GM12891 (cell line): ENCODE measurements at regions not wholly inside any gene's neighbourhood (a gene's known extent, or its start where the extent isn't known, plus 50 kb on each side); places are given as distances from the start of the nearest gene placed in this dataset.

Experiments
- DNase-seq: peaks from one replicate; pipeline ENCODE4 v3.0.0; 2011; ENCODE audit warnings: low spot score; ENCODE audit not compliant: insufficient read length
- FAIRE-seq: peaks from 2 replicates; lab custom pipeline; 2011; peaks lifted over from hg19 to GRCh38; lab: Jason Lieb, UNC
- PAX5 ChIP-seq: IDR thresholded peaks from 2 replicates; pipeline ENCODE4 v1.6.1; 2011; ENCODE audit warnings: low read length, moderate library complexity, mild to moderate bottlenecking; ENCODE audit not compliant: insufficient read depth, severe bottlenecking
- POLR2A ChIP-seq: IDR thresholded peaks from 2 replicates; pipeline ENCODE4 v1.6.1; 2011; ENCODE audit warnings: low read depth, low read length, control low read depth
- POLR2AphosphoS5 ChIP-seq: IDR thresholded peaks from 2 replicates; pipeline ENCODE4 v1.6.1; 2011; ENCODE audit warnings: low read depth, low read length, control low read depth
- POU2F2 ChIP-seq: IDR thresholded peaks from 2 replicates; pipeline ENCODE4 v1.6.1; 2011; ENCODE audit warnings: low read depth, mild to moderate bottlenecking, control low read depth, low read length, moderate library complexity
- SPI1 ChIP-seq: IDR thresholded peaks from 2 replicates; pipeline ENCODE4 v1.6.1; 2011; ENCODE audit warnings: low read depth, low read length, control low read depth
- TAF1 ChIP-seq: IDR thresholded peaks from 2 replicates; pipeline ENCODE4 v1.6.1; 2011; ENCODE audit warnings: low read depth, low read length, control low read depth

- FAIRE-seq: no peak
- DNase-seq: no peak
- TF ChIP-seq PAX5 (no peak), POLR2AphosphoS5 (no peak), POU2F2 (no peak), TAF1 (no peak), POLR2A (no peak), SPI1 (no peak)
These were observed 1015.3 kb downstream of the NR2F1-AS1 start for GRCh38 chr5:92565673-92566072.

GRCh38 chr5:92562065-92562464 lies 1019.0 kb downstream of the NR2F1-AS1 start:
- FAIRE-seq: no peak
- no peak for DNase-seq
- TF ChIP-seq SPI1: no peak

- FAIRE-seq (no peak), DNase-seq (no peak)
- no peak for TF ChIP-seq POLR2AphosphoS5
- no peak for TF ChIP-seq PAX5
These were observed 1019.5 kb downstream of the NR2F1-AS1 start for GRCh38 chr5:92561411-92561959.

GRCh38 chr5:92560698-92561401 lies 1020.2 kb downstream of the NR2F1-AS1 start:
- DNase-seq: no peak
- no peak for FAIRE-seq
- TF ChIP-seq SPI1 (no peak), POLR2A (no peak), POLR2AphosphoS5 (no peak), PAX5 (no peak), TAF1 (no peak), POU2F2 (no peak)

GRCh38 chr5:92559781-92560180 lies 1021.2 kb downstream of the NR2F1-AS1 start:
- DNase-seq (no peak), FAIRE-seq (no peak)
- TF ChIP-seq POU2F2: no peak
- TF ChIP-seq POLR2AphosphoS5: no peak
- no peak for TF ChIP-seq POLR2A
- TF ChIP-seq SPI1: no peak
- TF ChIP-seq TAF1: no peak
- no peak for TF ChIP-seq PAX5

GRCh38 chr5:92559331-92559730 lies 1021.7 kb downstream of the NR2F1-AS1 start:
- DNase-seq (no peak), FAIRE-seq (no peak)
- TF ChIP-seq PAX5 (no peak), SPI1 (no peak), POLR2AphosphoS5 (no peak), TAF1 (no peak), POU2F2 (no peak), POLR2A (no peak)

- TF ChIP-seq SPI1: no peak
- no peak for DNase-seq
- no peak for FAIRE-seq
These were observed 1024.3 kb downstream of the NR2F1-AS1 start for GRCh38 chr5:92556747-92557146.

GRCh38 chr5:92554447-92555085 lies 1026.5 kb downstream of the NR2F1-AS1 start:
- DNase-seq: no peak
- TF ChIP-seq TAF1 (no peak), SPI1 (no peak), PAX5 (no peak), POLR2AphosphoS5 (no peak), POU2F2 (no peak), POLR2A (no peak)
- no peak for FAIRE-seq

GRCh38 chr5:92553326-92553725 lies 1027.7 kb downstream of the NR2F1-AS1 start:
- no peak for FAIRE-seq
- no peak for DNase-seq
- TF ChIP-seq POLR2AphosphoS5 (no peak), POLR2A (no peak), PAX5 (no peak), TAF1 (no peak), POU2F2 (no peak)

- FAIRE-seq: no peak
- no peak for TF ChIP-seq POLR2AphosphoS5
- no peak for DNase-seq
These were observed 1028.5 kb downstream of the NR2F1-AS1 start for GRCh38 chr5:92552206-92553160.
